KOPT-K1 (cell line): ENCODE measurements at regions not wholly inside any gene's neighbourhood (a gene's known extent, or its start where the extent isn't known, plus 50 kb on each side); places are given as distances from the start of the nearest gene placed in this dataset.

Source experiments
- H3K27ac ChIP-seq: fragments of 200-600 bp; sonication (generic); 2 replicates; pipeline ENCODE4 v1.5.1; 2016; ENCODE audit warnings: antibody characterized with exemption, mild to moderate bottlenecking, low read depth, low read length; ENCODE audit not compliant: poor library complexity, severe bottlenecking
- H3K36me3 ChIP-seq: fragments of 200-600 bp; sonication (generic); 2 replicates; pipeline ENCODE4 v1.5.1; 2017; ENCODE audit warnings: antibody characterized with exemption, mild to moderate bottlenecking, low read length, moderate library complexity; ENCODE audit not compliant: insufficient read depth
- H3K9me3 ChIP-seq: fragments of 200-600 bp; sonication (generic); 2 replicates; pipeline ENCODE4 v1.5.1; 2017; ENCODE audit warnings: antibody characterized with exemption, low read length, mild to moderate bottlenecking; ENCODE audit not compliant: insufficient read depth, poor library complexity, severe bottlenecking

DNA sequence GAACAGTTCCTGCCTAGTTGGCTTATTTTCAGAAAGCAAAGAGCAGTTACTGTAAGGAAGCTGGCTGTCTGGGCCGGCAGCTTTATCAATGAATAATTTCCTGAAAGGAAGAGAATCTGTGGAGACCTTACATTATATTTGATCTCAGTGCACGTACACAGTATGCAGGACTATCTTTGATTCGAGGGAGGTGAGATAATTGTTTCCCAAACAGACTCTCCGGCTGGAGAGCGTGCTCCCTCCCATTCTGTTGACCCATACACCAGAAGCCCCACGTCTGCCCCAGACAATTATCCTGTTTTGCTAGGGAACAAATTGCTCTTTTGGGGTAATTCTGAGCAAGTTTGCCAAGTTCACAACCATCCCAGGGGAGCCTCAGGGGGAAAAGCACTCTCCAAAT lies 1115.0 kb downstream of the VRK1 start:
- no peak overlapping the region for H3K27ac ChIP-seq
- peaks cover 14% of the 10 kb centered on the region for H3K9me3 ChIP-seq

DNA sequence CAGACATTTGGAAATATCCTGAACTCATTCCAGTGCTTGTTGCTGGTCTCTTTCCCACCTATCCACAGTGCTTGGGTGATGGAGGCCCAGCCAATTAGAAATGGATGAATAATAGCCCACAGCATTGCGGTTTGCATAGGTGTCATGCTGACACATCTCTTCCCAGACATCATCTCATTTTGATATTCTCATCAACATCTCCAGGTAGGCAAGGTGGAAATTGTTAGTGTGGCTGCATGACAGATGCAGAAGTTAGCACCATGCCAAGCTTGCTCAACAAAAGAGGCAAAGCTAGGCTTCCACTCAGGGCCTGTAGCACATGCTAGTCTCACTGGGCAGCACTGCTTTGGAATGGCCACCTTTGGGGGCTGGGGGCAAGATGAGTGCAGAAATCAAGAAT lies 1118.9 kb downstream of the VRK1 start:
- H3K36me3 ChIP-seq, result no peaks in the 10 kb centered on the region
- H3K9me3 ChIP-seq, result no peaks in the 10 kb centered on the region
- H3K27ac ChIP-seq, result no peak overlapping the region

More for the DNA sequence above, 1115.0 kb downstream of the VRK1 start:
- no peaks in the 10 kb centered on the region for H3K36me3 ChIP-seq

DNA sequence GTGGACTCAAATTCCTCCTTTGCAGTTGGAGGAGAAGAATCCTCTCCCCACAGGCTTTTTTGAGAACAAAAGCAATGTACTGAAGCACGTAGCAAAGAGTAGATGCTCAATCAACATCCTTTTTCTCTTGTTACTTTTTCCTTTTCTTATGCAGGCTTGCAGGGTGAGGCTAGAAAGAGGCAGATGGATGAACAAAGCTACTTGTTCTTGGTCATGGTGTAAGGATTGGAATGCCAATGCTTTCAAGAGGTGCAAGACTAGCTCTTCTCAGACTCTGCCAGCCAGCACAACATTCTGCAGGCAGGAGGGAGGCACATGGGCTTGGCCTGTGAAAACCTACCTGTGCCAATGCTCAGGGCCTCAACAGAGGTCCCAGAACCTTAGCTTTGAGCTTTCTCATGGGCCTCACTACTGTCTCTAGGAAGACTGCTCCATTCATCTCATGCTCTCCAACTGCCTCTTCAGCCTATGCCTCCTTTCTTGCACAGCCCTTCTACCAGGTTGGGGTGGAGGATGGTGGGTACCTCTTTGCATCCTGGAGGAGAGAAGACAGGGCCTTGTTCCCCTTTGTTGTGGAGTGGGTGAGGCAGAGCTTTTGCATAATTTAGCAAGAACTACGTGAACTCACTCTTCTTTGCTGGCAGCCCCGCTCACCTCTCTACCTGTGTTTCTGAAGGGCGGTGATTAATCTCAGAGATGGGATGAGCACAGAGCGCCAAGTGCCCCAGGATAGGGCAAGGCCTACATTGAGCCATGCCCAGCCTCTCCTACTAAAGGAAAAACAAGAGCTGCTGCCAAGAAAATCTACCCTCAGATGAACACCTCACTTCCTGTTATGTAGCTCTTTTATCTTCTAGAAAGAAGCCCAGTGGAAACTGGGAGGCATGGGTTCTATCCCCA lies 1119.7 kb downstream of the VRK1 start:
- H3K9me3 ChIP-seq, result no peaks in the 10 kb centered on the region
- no peak overlapping the region for H3K27ac ChIP-seq
- H3K36me3 ChIP-seq, result no peaks in the 10 kb centered on the region

DNA sequence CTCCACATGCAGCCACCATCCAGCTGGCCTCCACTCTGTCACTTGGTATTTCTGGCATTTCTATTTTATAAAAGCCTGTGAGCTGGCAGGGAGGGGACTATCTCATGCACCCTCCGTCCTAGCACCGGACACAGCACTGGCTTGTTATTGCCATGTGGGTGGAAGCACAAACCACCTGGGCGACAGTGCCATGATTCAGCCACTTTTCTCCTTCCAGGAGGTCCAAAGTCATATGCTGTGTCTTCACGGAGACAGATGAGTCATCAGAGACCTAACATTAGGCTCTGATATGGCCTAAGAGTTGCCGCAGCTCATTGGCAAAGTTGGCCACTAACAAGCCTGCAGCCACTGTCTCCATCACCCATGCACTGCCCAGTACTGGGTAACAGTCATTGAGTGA lies 1123.0 kb downstream of the VRK1 start:
- no peaks in the 10 kb centered on the region for H3K9me3 ChIP-seq
- no peak overlapping the region for H3K27ac ChIP-seq
- no peaks in the 10 kb centered on the region for H3K36me3 ChIP-seq

DNA sequence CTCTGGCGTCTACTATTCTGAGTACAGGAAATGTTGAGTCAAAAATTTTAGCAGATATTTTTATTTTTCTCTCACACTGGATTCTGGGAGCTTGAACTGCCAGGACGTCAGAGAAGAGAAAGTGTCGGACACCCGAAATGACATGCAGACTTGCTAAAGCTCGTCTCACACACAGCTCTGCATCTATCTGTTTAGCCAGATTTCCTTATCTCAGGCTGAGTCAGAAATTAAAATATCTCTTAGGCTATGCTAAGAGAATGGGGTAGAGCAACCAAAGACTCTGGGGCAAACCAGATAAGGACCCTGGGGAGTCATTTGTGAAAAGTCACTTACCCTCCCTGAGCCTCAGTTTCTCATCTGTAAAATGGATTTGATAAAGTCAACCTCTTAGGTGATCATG lies 1124.1 kb downstream of the VRK1 start:
- Histone ChIP-seq H3K9me3 (no peaks in the 10 kb centered on the region), H3K27ac (no peak overlapping the region), H3K36me3 (no peaks in the 10 kb centered on the region)

DNA sequence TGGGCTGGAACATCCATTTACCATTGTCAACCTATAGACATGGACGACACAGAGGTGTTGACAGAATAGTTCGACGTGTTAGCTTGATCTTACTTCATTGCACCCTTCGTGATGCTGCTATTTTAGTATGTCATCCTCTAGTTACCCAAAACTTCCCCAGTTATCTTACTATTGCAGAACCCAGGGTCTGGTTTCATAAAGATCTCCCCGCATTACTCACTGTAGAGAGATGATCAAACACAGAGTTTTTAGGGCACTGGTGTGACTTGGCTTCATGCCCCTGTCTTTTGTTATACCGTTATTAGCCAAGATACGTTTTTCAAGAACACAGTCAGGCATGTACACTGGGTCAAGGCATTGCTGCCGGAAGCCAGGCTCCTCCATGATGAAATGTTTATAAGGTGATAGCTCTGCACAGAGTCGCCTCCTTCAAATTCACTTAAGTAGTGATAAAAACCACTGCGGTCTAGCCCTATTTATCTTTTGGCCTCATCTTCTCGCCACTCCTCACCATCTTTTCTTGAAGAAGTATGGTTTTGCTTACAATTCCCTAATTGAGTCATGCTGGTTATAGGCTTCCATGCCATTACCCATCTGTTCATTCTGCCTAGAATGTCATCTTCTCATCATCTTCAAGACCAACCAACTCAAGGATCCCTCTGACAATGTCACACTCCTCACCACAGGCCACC lies 1127.9 kb downstream of the VRK1 start:
- Histone ChIP-seq H3K9me3 (no peaks in the 10 kb centered on the region), H3K27ac (no peak overlapping the region), H3K36me3 (no peaks in the 10 kb centered on the region)

DNA sequence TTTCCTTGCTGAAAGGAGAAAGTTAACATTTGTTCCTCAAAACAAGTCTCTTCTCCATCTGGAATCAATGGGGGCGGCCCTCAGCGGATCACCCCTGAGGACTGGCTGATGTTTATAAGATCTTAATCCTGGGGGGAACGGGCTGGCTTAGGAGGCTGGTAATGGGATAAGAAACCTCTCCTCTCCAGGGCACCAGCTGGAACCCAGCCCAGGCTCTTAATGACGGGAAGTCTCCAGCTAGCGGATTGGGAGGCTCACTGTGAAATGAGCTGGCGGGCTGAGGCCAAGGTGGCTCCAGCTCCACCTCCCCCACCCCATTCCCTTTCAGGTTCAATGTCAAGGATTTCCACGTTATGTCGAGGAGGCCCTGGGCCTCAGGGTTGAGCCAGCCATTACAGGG lies 1133.0 kb downstream of the VRK1 start:
- H3K36me3 ChIP-seq, result no peaks in the 10 kb centered on the region
- no peaks in the 10 kb centered on the region for H3K9me3 ChIP-seq
- H3K27ac ChIP-seq, result no peak overlapping the region

DNA sequence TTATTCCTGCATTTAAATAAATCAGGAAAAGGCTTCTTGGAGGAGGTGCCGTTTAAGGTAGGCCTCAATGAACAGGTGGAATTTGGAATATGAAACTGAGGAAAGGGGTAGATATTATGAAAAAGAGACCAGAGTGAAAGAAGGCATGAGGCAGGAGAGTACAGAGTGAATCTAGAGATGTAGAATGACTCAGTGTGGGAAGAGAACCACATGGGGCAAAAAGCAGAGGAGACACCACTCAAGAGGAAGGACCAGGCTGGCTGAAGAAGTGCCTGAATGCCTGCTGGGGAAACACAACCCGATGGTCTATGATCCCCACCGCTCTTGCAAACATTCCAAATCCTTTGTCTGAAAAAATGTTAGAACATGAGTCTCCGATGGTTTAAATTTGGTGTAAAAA lies 1134.1 kb downstream of the VRK1 start:
- Histone ChIP-seq H3K9me3 (no peaks in the 10 kb centered on the region), H3K36me3 (no peaks in the 10 kb centered on the region), H3K27ac (no peak overlapping the region)

DNA sequence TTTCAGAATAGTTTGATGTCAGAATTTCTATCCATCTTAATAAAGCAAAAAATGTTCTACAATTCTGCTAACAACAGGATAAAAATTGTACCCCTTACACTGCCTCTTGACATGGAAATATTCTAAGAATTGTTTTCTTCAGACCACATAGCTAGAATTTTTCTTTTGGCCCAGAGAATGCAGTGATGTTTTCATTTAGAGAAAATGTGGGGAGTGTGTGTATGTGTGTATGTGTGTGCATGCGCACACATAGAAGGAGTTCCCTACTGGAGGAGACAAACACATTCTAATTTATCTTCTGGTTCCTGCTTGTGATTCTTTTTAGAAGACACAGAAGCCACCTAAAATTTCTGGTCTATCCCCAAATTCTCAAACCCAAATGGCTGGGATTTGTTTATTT lies 1145.7 kb downstream of the VRK1 start:
- Histone ChIP-seq H3K27ac (no peak overlapping the region), H3K36me3 (no peaks in the 10 kb centered on the region), H3K9me3 (peaks cover 7% of the 10 kb centered on the region)

DNA sequence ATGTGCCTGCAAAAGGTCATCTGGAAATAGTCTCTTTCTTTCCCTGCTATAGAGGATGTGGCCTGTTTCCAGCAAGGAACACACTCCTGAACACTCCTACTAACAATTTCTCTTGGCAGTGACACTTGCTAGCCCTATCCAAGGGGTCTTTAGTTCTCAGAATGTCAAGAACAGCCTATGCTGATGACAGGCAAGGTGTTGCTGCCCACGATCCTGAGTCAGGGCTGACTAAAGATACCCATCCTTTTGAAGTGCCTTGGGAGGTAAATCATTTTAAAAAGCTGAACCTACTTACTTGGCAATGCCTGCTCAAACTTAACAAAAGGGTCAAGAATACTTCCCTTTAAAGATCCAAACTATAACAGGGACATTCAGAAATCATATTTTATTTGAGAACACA lies 1146.4 kb downstream of the VRK1 start:
- H3K9me3 ChIP-seq, result peaks cover 7% of the 10 kb centered on the region
- H3K27ac ChIP-seq, result no peak overlapping the region
- H3K36me3 ChIP-seq, result no peaks in the 10 kb centered on the region

DNA sequence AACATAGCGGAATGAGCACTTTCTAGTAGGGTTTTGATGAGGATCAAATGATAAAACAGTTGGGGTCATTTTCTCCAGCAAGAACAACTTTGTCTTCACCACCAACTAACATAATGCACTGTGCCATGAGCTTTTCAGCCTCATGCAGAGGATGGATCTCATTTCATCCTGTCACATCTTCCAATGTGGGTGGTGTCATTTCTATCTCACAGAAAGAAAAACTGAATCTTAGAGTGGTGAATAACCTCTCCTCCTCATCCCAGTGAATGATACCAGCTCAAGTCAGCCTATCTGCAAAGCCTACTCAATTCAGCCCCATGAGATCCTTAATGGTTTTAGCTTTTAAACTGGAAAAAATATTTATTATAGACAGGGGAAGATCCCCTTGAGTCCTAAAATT lies 1147.2 kb downstream of the VRK1 start:
- Histone ChIP-seq H3K27ac (no peak overlapping the region), H3K36me3 (no peaks in the 10 kb centered on the region), H3K9me3 (peaks cover 7% of the 10 kb centered on the region)

DNA sequence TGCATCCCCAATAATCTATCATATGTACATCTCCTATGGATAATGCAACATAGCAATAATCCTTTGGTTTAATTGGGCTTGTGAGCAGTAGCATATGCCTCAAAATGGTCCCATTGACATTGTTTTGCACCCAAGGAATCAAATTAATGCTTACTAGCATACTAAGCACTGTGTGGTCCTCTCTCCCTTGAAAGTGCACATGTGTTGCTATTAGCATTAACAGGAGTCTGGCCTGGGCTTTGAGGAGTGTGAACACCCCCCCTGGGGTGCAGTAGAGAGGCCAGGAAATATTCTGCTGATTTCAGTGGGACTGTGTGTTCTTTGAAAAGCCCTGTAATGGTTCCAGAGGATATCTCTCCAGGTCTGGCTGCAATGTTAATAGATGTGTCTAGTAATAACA lies 1148.4 kb downstream of the VRK1 start:
- Histone ChIP-seq H3K27ac (no peak overlapping the region), H3K9me3 (peaks cover 3% of the 10 kb centered on the region)

DNA sequence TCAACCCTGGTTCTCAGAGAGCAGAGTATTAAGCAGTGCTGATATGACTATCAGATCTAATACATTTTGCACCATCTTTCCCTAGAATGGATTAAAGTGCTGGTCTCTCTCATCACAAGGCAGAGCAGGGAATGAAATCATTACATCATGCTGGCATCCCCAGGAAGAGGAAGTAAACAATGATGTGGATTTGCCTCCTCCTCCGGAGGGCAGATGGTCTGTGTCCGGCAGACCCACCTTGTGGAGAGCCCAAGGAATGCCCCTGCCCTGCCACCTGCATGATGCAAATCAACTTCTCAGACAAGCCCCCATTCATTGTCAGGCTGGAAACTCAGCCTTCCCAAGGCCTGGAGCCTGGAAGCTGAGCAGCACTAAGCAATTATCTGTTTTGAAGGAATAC lies 1149.1 kb downstream of the VRK1 start:
- no peak overlapping the region for H3K27ac ChIP-seq
- no peaks in the 10 kb centered on the region for H3K36me3 ChIP-seq
- no peaks in the 10 kb centered on the region for H3K9me3 ChIP-seq

More for the DNA sequence above, 1148.4 kb downstream of the VRK1 start:
- no peaks in the 10 kb centered on the region for H3K36me3 ChIP-seq

DNA sequence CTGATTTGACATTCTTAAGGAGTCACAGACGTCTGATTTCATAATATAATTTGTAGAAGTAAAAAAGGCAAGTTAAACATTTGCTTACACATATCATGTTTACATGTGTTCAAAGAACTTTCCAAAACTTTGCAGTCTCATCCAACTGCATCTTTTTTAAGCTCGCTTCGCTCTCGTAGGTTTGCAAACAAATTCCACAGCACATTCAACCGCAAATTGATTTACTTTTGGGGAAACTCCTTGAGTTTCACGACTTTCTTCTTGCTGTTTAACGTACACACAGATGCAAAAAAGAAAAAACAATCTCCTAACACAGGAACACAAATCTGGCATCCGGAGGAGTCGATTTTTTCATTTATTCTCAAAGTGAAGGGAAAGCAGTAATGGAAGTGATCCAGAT lies 1149.5 kb downstream of the VRK1 start:
- Histone ChIP-seq H3K27ac (no peak overlapping the region), H3K36me3 (no peaks in the 10 kb centered on the region), H3K9me3 (no peaks in the 10 kb centered on the region)

DNA sequence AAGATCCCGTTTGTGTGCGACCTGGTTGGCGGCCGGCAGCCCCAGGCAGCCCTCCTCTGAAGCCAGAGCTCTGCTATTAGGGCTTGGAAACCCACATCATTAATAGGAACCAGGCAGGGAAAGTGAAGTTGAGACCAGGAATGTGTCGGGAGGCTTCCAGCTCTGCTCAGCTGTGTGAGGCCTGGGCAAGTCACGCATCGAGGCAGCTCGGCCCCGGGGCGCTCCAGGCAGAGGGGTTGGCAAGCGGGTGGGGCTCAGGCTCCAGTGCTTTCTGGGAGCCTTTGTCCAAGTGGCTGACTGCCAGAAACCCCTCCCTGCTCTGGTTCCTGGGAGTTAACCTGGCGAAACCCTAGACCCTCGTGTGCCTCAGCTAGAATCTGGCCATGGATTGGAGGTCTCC lies 1151.7 kb downstream of the VRK1 start:
- H3K9me3 ChIP-seq, result no peaks in the 10 kb centered on the region
- 0 out of 2 replicates have a peak, but pooled peaks cover under 1% of the 10 kb centered on the region for H3K36me3 ChIP-seq
- no peak overlapping the region for H3K27ac ChIP-seq
